HG03571 (cell line): ENCODE measurements at regions not wholly inside any gene's neighbourhood (a gene's known extent, or its start where the extent isn't known, plus 50 kb on each side); places are given as distances from the start of the nearest gene placed in this dataset.
A peak's percentile ranks its signal among the peaks of the same experiment; 100 is the strongest.

ENCODE experiments used
- ATAC-seq: cut with Tn5 transposase; IDR thresholded peaks from one replicate; pipeline ENCODE4 v1.9.1; 2021; ENCODE audit not compliant: unreplicated experiment

- no peak for ATAC-seq
These were observed 164.7 kb upstream of the CCND2 start for GRCh38 chr12:4108803-4109345.

DNA sequence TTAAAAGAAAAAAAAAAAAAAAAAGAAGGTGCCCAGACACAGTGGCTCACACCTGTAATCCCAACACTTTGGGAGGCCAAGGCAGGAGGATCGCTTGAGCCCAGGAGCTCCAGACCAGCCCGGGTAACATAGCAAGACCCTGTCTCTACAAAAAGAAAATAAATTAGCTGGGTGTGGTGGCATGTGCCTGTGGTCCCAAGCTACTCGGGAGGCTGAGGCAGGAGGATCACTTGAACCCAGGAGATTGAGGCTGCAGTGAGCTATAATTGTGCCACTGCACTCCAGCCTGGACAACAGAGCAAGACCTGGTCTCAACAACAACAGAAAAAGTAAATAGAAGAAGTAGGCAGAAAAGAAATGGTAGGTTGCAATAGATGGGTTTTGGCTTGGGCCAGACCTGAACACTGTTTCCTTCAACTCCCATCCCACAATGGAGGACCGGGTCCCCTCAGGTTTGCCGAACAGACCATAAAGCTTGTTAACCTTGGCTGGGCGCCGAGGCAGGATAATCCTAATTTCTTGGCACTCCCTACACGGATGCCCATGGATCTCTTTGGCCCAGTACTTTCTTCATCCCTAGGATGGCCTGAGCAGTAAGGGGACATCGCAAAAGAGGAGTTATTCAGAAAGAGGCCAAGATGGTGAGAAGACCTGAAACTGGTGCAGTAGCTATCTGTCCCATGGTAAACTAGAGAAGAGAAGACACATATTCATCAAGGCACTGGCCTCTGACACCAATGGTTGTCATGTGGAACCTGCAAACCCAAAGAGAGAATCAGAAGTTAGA lies 165.5 kb upstream of the CCND2 start:
- no peak for ATAC-seq

- ATAC-seq = peak; percentile 78
These were observed 166.1 kb upstream of the CCND2 start for GRCh38 chr12:4107436-4107878.

- ATAC-seq = no peak
These were observed 166.9 kb upstream of the CCND2 start for GRCh38 chr12:4106621-4107020.

GRCh38 chr12:4104722-4105244 lies 168.8 kb upstream of the CCND2 start:
- ATAC-seq = no peak

DNA sequence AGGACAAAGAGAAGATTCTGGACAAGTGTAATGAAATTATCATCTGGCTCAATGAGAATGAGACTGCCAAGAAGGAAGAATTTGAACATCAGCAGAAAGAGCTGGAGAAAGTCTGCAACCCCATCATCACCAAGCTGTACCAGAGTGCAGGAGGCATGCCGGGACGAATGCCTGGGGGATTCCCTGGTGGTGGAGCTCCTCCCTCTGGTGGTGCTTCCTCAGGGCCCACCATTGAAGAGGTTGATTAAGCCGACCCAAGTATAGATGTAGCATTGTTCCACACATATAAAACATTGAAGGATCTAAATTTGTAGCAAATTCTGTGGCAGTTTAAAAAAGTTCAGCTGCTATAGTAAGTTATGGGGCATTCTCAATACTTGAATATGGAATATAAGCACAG lies 174.3 kb upstream of the CCND2 start:
- ATAC-seq = no peak

DNA sequence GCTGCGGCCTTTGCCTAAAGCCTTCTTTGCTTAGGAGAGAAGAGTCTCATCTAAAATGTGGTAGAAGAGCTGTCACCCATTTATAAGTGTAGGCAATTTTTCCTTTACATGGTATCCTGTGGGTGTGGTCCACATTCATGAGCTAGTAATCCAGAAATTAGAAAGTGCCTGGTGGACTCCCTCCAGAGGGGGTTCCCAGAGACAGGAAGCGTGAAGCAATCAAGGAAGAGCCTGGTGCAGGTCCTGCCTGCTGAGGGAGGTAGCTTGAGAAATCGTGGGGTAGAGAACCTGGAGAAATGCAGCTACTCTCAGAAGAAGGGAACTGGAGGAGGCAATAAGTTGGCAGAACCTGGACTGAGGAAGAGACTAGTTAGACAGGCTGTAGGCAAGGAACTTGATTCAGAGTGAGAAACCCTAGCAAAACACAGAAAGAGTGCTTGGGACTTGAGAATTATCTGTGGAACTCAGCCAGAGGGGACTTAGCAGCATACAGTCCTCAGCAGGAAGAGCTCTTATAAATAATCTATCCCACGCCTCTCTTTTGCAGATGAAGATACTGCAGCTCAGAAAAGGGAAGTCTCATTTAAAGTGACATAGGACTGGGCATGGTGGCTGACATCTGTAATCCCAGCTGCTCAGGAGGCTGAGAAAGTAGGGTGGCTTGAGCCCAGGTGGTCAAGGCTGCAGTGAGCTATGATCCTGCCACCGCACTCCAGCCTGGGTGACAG lies 182.4 kb upstream of the CCND2 start:
- ATAC-seq = no peak

DNA sequence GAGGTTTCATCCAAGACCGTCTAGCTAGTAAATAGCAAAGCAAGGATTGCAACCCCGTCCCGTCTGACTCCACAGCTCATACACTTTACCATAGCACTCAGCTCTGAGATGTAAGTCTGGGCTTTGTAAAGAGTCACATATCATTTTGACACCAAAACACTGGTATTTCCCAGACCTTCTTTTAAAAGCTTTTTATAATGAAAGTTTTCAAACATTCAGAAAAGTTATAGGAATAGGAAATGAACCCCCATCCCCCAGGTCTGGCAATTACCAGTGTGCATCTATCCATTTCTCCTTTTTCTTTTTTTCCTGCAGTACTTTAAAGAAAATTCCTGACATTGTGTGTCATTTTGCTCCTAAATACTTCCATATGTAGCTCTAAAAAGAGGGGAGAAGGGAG lies 183.6 kb upstream of the CCND2 start:
- ATAC-seq = no peak

- ATAC-seq = no peak
These were observed 184.4 kb upstream of the CCND2 start for GRCh38 chr12:4089121-4089606.

DNA sequence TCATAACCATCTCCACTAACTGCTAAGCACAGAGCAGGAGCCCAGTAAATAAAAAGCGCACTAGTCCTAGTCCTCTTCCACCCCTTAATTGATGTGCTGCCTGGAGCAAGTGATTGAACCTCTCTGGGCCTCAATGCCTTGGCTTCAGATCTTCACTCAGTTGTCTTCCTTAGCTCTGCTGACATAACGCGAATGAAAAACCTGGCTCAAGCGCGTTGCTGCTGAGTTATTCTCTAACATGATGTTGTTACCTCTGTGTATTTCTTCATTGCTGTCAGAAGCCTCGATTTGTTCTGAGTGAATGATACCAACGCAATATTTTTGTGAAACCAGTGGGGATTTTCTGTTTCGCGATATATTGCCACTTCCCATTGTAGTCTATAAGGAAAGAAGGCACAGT lies 185.1 kb upstream of the CCND2 start:
- no peak for ATAC-seq

DNA sequence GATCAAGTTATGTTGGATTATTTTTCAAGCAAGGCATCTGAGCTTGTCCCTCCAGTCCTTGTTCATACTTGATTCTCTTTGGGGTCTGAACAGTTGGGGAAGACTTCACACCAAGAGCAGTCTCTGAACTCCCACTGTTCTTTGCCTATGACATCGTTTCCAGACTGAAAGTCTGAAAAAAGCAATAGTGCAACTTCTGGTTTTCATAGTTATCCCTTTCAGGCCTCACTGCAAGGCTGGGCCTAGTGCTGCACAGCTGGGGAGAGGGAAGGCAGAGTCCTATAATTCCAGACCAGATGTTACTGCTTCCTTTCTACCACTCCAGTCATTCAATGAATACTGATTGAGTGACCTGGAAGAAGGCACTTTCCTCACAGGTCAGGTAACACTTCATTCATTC lies 187.1 kb upstream of the CCND2 start:
- ATAC-seq = no peak

- no peak for ATAC-seq
These were observed 189.0 kb upstream of the CCND2 start for GRCh38 chr12:4084573-4084972.

DNA sequence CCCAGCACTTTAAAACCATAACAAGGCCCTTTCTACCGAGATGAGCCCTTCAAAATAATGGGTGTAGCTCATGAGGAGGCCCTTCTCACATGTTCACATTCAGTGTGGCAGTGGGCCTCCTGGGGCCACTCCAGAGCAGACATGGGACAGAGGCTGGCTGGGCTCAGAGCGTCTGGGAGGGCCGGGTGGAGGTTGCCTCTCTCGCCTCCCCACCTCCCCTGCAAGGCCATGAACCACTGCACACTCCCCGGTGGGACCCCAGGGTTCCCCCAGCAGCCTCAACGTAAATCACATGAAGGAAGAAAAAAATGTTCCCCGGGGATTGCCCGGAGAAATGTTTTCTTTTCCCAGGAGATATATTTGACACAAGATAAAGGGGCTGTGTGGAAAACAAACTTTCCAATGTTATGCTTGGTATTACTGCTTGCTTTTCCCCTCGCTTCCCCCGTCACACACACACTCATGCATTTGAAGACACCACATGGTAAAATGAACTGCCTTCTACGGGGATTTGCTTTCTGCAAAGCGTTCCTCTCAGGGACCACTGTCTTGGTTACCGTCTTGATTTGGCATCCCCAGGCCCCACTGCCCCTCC lies 190.7 kb upstream of the CCND2 start:
- ATAC-seq = no peak

DNA sequence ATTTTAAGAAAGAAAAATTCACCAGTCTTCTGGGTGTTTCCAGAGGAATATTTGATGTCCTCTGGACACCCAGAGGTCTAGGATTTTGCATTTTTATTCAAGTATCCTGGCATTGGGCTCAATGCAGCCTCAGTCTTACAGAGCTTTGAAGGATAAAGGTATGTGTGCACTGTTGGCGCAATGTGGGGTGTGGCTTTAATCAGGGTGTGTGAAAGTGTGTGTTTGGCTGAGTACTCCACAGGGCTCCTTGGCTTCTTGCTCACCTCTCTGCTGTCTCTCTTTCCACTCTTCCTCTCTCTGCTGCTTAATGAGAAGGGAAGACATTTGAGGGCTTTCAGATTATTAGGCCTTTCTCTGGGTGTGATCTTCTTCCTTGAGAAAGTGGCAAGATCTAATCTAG lies 193.3 kb upstream of the CCND2 start:
- no peak for ATAC-seq

DNA sequence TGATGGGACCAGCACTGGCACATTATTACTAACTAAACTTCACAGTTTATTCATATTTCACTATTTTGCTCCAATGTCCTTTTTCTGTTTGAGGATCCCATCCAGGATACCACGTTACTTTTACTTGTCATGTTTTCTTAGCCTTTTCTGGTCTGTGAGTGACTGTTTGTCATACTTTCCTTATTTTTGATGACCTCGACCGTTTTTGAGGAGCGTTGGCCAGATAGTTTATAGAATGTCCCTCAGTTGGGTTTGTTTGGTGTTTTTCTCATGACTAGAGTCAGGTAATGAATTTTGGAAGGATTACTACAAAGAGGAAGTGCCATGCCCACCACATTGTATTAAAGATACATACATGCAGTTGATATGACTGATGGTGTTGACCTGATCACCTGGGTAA lies 199.4 kb upstream of the CCND2 start:
- ATAC-seq = no peak

DNA sequence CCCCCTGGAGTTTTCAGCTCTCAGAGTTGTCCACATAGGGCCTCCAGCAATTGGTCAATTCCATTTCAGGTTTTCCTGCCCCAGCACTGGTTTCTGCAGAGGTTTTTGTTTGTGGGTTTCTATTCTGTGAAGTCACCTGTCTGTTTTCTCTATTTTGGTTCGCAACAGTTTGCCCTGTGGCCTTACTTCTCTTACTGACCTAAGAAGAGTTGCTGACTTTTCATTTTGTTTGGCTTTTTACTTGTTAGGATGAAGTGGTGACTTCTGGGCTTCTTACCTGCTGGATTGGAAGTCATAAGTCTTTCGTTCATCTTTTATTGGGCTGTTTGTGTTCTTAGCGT lies 196.4 kb upstream of the PARP11 start:
- no peak for ATAC-seq

DNA sequence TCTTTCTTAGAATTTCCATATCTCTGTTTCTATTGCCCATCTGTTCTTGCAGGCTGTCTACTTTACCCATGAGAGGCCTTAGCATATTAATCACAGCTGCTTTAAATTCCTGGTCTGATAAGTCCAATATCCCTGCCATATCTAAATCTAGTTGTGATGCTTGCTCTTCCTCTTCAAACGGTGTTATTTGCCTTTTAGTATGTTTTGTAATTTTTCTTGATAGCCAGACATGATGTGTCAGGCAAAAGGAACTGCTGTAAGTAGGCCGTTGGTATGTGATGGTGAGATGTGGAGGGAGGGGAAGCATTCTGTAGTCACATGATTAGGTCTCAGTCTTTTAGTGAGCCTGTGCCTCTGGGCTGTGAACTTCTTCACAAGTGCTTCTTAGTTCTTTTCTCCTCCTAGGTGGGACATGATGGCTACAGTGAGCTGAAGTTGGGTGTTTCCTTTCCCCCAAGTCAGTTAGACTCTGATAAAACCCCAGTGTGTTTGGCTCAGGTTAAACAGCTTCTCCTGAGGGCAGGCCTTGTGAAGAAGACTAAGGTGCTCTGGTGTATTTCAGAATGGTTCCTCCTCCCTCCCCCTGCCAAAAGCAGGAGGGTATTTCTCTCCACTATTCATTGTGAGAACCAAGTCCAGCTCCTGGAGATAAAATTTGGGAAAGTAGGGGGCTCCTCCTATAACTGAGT lies 195.9 kb upstream of the PARP11 start:
- no peak for ATAC-seq

GRCh38 chr12:4064008-4064407 lies 190.8 kb upstream of the PARP11 start:
- no peak for ATAC-seq

DNA sequence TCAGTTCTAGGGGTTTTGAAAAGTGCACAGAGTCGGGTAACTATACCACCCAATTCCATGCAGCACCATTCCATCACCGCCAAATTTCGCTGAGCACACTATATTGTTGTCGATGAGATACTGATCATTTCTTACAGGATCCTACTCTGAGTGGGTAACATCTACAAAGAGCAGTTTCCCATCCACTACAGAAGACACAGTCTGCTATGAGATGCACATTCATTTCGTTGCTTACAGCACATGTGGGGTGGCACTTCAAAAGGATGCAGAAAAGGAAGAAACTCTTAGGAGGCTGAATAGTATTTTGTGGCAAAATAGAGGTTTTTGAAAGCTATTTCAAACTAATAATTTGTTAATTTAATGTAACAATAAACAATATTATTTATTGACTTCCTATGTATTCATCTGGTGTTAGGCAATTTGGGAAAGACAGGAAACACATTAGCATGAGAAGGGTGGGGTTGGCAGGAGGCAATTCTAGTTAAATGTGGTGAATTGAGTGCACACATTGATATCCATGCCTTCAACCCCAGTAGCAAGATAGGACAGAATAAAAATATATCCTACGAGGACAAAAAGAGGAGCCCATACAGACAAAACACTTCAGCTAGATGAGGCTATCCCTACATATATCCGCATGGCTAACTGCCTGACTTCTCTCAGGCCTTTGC lies 186.8 kb upstream of the PARP11 start:
- no peak for ATAC-seq
